Loucy (cell line): ENCODE measurements at regions not wholly inside any gene's neighbourhood (a gene's known extent, or its start where the extent isn't known, plus 50 kb on each side); places are given as distances from the start of the nearest gene placed in this dataset.

ENCODE experiments used
- H2AFZ ChIP-seq: fragments of 200-600 bp; sonication (generic); 2 replicates; pipeline ENCODE4 v1.6.0; 2016; ENCODE audit warnings: antibody characterized with exemption, mild to moderate bottlenecking, low read length, moderate library complexity
- H3F3A ChIP-seq: fragments of 200-600 bp; 2 replicates; pipeline ENCODE4 v1.6.0; 2016; ENCODE audit warnings: antibody characterized with exemption, low read depth, mild to moderate bottlenecking
- H3K27me3 ChIP-seq: fragments of 200-600 bp; sonication (generic); 2 replicates; pipeline ENCODE4 v1.6.1; 2014; ENCODE audit warnings: low read length, mild to moderate bottlenecking; ENCODE audit not compliant: insufficient read depth, poor library complexity, severe bottlenecking
- H3K36me3 ChIP-seq: fragments of 200-600 bp; sonication (generic); 2 replicates; pipeline ENCODE4 v1.6.1; 2016; ENCODE audit warnings: low read length; ENCODE audit not compliant: insufficient read depth
- H3K4me1 ChIP-seq: fragments of 200-600 bp; sonication (generic); 2 replicates; pipeline ENCODE4 v1.5.1; 2014; ENCODE audit warnings: low read length, mild to moderate bottlenecking; ENCODE audit not compliant: insufficient read depth, poor library complexity, severe bottlenecking
- H3K4me2 ChIP-seq: fragments of 200-600 bp; sonication (generic); 2 replicates; pipeline ENCODE4 v1.6.0; 2014; ENCODE audit warnings: antibody characterized with exemption, low read length, low read depth, mild to moderate bottlenecking; ENCODE audit not compliant: poor library complexity, severe bottlenecking
- H3K4me3 ChIP-seq: fragments of 200-600 bp; sonication (generic); 2 replicates; pipeline ENCODE4 v1.5.1; 2014; ENCODE audit warnings: low read length, mild to moderate bottlenecking, mixed read lengths; ENCODE audit not compliant: poor library complexity, severe bottlenecking
- H3K79me2 ChIP-seq: fragments of 200-600 bp; sonication (generic); 2 replicates; pipeline ENCODE4 v1.6.1; 2014; ENCODE audit warnings: low read length; ENCODE audit not compliant: insufficient read depth
- H3K9ac ChIP-seq: fragments of 200-600 bp; sonication (generic); 2 replicates; pipeline ENCODE4 v1.6.0; 2014; ENCODE audit warnings: mild to moderate bottlenecking, low read depth, low read length, moderate library complexity; ENCODE audit not compliant: poor library complexity, severe bottlenecking
- H3K9me2 ChIP-seq: fragments of 200-600 bp; sonication (generic); replicated peaks from 2 replicates; pipeline ENCODE4 v1.6.1; 2016; ENCODE audit warnings: low read depth, low read length, mixed read lengths
- H3K9me3 ChIP-seq: fragments of 200-600 bp; sonication (generic); 2 replicates; pipeline ENCODE4 v1.6.1; 2014; ENCODE audit warnings: mild to moderate bottlenecking, antibody characterized with exemption, low read length, low read depth; ENCODE audit not compliant: insufficient read depth
- H4K20me1 ChIP-seq: fragments of 200-600 bp; sonication (generic); 2 replicates; pipeline ENCODE4 v1.6.0; 2014; ENCODE audit warnings: antibody characterized with exemption, low read length, mild to moderate bottlenecking; ENCODE audit not compliant: insufficient read depth, poor library complexity, severe bottlenecking
- CTCF ChIP-seq: fragments of 200-600 bp; sonication (generic); conservative IDR thresholded peaks from 2 replicates; pipeline ENCODE4 v1.5.1; 2014; ENCODE audit warnings: mild to moderate bottlenecking, antibody characterized with exemption, low read length
- EZH2phosphoT487 ChIP-seq: fragments of 200-600 bp; IDR thresholded peaks from 2 replicates; pipeline ENCODE4 v1.6.1; 2018; ENCODE audit warnings: antibody characterized with exemption, mild to moderate bottlenecking, moderate library complexity, borderline replicate concordance

- no peaks in the 10 kb centered on the region for H3F3A ChIP-seq
- H3K9ac ChIP-seq, result no peak overlapping the region
- no peaks in the 10 kb centered on the region for H3K79me2 ChIP-seq
- H4K20me1 ChIP-seq, result no peaks in the 10 kb centered on the region
- no peak overlapping the region for H2AFZ ChIP-seq
- TF ChIP-seq EZH2phosphoT487, result no peak
- TF ChIP-seq CTCF, result no peak
- no peaks in the 10 kb centered on the region for H3K27me3 ChIP-seq
- no peaks in the 10 kb centered on the region for H3K9me2 ChIP-seq
- no peak overlapping the region for H3K4me2 ChIP-seq
- H3K4me3 ChIP-seq, result no peak overlapping the region
- no peaks in the 10 kb centered on the region for H3K36me3 ChIP-seq
- no peaks in the 10 kb centered on the region for H3K4me1 ChIP-seq
- no peaks in the 10 kb centered on the region for H3K9me3 ChIP-seq
Observed at GRCh38 chr13:105514401-105514800, 1021.1 kb downstream of the EFNB2 start.

GRCh38 chr13:105513448-105513847 lies 1022.0 kb downstream of the EFNB2 start:
- Histone ChIP-seq H3K4me1 (no peaks in the 10 kb centered on the region), H3K9ac (no peak overlapping the region), H3F3A (no peaks in the 10 kb centered on the region), H3K79me2 (no peaks in the 10 kb centered on the region), H3K9me3 (no peaks in the 10 kb centered on the region), H3K27me3 (no peaks in the 10 kb centered on the region), H2AFZ (no peak overlapping the region), H3K36me3 (no peaks in the 10 kb centered on the region), H3K4me2 (no peak overlapping the region), H3K4me3 (no peak overlapping the region), H4K20me1 (no peaks in the 10 kb centered on the region), H3K9me2 (no peaks in the 10 kb centered on the region)
- TF ChIP-seq CTCF (no peak; the same call in 1 of the 2 replicates), EZH2phosphoT487 (no peak)

- H3K9me2 ChIP-seq, result no peaks in the 10 kb centered on the region
- H3K4me1 ChIP-seq, result no peaks in the 10 kb centered on the region
- H3K4me2 ChIP-seq, result no peak overlapping the region
- H3K36me3 ChIP-seq, result no peaks in the 10 kb centered on the region
- H3K4me3 ChIP-seq, result no peak overlapping the region
- H3K27me3 ChIP-seq, result no peaks in the 10 kb centered on the region
- H3K79me2 ChIP-seq, result no peaks in the 10 kb centered on the region
- TF ChIP-seq CTCF (no peak), EZH2phosphoT487 (no peak)
- no peaks in the 10 kb centered on the region for H3F3A ChIP-seq
- no peaks in the 10 kb centered on the region for H3K9me3 ChIP-seq
- H2AFZ ChIP-seq, result no peak overlapping the region
- no peak overlapping the region for H3K9ac ChIP-seq
- no peaks in the 10 kb centered on the region for H4K20me1 ChIP-seq
Observed at GRCh38 chr13:105509981-105510762, 1025.3 kb downstream of the EFNB2 start.
